Fibroblast of upper back skin (primary cell): ENCODE measurements at regions not wholly inside any gene's neighbourhood (a gene's known extent, or its start where the extent isn't known, plus 50 kb on each side); places are given as distances from the start of the nearest gene placed in this dataset.
"Not testable (repeated sequence)": the region's sequence is repeated elsewhere in the genome, so short reads cannot be mapped to it uniquely, and the experiment has no call there.

ENCODE experiments used
- DNase-seq: peaks from one replicate; pipeline ENCODE4 v3.0.0-alpha.2; 2013

DNA sequence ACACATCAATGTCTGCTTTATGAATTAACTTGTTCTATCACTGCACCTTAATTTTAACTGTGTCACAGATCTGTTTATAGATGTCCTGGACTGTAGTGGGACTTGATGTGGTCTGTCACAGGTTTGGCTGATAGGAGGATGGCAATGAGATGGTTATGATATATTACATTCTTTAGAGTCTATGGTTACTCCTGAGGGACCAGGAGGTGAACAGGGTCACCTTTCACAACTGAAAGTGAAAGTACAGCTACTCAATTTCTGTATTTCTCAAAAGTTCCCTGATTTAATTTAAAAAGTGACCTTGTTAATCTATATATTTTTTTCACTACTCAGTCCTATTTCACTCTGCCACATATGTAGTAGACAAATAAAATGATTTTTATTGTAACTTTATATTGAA is 1284.1 kb upstream of the GYPC start:
- no peak for DNase-seq

DNA sequence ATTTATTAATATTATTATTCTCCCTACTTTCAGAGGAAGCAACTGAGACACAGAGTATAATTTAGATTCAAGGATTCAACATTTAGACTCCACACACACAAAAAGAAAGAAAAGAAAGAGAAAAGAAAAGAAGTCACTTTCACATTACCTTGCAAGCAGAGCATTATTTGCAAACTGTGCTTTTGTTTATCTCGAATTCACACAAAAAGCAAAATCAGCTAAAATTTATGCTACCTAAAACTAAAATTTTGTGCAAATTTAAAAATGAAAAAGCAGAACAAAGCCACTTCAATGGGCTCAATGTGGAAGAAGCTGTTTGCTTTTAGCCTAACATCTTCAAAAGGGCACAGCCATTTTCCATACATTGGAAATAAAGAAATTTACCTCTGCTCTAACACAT is 1282.7 kb upstream of the GYPC start:
- no peak for DNase-seq

DNA sequence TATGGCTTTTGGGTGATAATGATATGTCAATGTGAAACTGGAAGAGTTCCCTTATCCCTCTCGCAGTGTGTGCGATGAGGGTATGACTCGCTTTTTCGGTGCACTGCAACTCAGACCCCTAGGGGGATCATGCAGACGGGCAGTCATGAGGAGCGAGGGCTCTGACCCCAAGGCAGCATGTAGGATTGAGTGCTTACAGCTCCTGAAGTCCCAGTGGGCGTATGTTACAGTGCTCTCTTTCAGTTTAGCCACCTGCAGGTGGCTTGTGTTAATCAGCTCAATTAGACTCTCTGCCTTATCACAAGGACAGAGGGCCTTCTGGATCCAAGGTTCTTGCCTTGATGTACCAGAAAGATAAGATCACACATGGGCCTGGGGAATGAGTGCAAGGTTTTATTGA is 1269.9 kb upstream of the GYPC start:
- no peak for DNase-seq

DNA sequence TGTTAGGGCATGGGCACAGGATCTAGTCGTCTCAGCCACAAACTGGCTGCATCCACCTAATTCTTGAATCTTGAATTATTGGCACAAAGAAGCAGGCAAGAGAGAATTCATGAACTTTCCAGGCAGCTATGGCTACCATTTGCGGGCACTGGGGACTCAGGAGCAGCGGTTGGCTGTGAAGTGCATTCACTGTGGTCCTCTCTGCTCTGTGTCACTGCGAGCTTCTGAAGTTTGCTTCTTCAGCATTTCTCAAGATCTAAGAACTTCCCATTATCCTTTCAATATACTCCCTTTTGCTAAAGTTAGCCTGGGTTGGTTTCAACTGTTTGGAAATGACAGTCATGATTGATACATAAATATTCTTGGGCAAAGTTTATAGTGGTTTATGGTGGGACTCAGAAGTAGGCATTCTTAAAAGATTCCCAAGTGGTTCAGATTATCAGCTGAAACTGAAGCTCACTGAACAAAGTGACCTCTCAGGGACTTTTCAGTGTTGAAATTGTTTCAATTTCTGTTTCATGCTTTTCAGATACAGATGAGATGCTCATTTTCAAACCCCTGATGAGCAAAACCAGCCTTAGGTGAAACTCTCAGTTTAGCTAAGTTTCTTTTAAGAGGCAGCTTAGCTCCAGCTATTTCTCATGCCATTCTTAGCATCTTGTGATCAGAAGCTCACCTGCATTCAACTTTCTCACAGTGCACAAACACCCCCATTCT is 1258.3 kb upstream of the GYPC start:
- no peak for DNase-seq

DNA sequence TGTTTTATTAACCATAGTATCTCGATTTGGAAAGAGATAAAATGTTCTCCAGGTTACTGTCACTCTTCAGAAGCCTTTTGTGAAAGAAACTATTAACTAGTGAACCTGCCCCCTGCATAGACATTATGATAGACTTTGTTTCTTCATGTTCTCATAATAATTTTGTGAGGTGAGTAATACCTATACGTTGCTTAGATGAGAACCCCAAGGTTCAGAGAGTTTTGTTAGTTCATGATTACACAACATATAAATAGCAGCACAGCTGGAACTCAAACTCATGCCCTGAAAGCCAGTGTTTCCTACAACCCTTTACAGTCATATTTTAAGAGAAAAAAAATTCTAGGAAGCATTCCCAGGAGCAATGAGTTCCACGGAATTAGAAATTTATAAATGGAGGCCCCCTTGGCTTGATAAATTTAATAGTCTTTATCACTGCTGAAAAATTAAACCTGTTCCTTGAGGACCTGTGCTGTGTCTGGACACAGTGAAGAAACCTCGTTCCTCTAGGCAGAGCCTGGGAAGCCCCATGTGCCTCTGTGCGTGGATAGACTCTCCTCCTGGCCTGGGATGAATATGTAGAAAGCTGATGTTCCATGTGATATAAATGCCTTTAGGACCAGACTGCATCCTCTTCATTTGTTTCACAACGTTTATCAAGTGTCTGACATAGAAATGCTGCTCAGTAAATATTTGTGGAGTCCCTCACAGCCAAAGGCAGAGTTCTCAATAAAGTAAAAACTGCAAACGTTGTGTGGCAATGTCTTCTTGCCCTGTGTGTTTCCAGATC is 1257.0 kb upstream of the GYPC start:
- no peak for DNase-seq

- DNase-seq = peak; percentile 97
These were observed 1250.1 kb upstream of the GYPC start for GRCh38 chr2:125405816-125406215.

DNA sequence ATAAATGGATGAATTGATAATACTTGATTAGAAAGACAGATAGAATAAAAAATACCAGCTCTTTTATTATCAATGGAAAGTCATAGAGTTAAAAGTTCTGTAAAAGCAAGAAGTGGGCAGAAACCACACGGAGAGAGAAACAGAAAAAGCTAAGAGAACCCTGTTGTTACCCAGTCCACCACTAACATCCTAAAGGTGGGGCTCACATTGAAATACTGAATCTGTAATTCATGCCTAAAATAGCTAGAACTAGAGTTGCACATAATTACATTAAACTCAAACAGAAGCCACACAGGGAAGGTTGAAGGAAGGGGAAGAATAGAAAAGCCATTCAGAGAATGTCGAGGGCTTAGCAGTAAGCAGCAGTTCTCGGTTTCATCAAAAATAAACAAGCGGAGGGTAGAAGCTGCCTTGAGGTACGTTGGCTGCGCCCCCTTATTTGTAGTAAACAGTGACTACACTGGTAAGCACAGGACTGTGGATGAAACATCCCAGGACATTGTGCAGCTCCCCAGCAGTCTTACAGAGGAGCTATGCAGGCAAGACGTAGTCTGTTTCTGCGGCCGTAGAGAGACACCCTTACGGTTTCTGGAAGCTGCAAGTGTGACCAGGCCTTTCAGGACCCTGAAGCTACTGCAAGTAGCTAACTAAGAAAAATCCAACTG is 1247.0 kb upstream of the GYPC start:
- DNase-seq = no peak

DNA sequence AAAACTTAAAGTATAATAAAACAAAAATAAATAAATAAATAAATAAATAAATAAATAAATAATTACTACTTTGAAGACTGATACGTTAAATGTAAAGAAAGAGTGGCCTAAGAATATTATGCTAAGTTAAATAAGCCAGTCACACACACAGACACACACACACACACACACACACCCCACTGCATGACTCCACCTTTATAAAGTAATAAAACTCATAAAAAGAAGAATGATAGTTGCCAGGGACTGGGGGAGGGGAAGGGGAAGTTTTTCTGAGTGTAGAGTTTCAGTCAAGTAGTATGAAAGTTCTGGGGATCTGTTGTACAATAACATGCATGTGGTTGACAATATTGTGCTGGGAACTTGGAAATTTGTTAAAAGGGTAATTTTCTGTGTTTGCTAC is 1237.5 kb upstream of the GYPC start:
- DNase-seq = no peak

DNA sequence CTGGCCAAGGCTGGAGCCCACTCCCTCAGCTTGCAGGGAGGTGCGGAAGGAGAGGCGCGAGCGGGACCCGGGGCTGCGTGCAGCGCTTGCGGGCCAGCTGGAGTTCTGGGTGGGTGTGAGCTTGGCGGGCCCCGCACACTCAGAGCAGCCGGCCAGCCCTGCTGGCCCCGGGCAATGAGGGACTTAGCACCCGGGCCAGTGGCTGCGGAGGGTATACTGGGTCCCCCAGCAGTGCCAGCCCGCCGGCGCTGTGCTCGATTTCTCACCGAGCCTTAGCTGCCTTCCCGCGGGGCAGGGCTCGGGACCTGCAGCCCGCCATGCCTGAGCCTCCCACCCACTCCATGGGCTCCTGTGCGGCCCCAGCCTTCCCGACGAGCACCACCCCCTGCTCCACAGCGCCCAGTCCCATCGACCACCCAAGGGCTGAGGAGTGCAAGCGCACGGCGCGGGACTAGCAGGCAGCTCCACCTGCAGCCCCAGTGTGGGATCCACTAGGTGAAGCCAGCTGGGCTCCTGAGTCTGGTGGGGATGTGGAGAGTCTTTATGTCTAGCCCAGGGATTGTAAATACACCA is 1233.7 kb upstream of the GYPC start:
- not testable (repeated sequence) for DNase-seq

GRCh38 chr2:125424266-125424785 is 1231.6 kb upstream of the GYPC start:
- no peak for DNase-seq

DNA sequence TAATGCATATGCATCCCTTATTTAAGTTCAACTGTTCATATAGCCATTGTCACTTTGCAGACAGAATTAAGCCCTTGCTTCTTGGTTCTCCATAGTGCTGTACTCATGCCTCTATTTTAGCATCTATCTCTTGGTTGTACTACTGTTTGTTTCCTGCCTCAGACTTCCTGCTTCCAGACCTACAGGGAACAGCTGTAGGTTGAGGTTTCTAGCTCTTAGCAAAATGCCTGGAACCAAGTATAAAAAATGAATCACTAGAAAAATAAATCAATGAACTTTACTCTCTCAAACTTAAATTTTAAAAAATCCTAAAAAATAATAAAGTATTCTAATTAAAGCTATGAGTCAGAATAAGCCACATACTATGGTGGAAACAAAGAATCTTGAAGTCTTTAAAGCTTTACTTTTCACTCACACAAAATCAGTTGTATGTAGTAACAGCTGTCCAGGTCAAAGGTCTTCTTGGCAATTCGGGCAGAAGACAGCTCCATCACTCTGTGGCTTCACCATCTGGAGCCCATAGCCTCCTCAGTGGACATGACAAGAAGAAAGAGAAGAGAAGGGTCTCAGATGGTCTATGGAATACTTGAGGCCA is 1228.1 kb upstream of the GYPC start:
- DNase-seq = peak; percentile 36

DNA sequence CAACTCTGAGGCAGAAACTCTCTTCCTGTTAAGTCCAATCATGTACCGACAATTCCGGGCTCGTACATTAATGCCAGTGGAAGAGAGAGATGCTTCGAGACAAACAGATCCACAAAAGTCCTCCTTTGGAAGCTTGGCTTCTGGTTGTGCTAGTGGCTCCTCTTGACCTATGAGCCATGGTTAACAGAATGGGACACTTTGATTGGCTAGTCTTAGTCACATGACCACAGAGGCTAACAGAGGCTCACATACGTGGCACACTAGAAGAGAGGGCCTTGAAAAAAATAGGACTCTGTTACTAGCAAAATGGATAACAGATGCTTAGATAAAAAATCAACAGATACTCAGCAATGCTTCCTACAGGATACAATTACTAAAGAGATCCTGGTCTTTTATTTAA is 1211.9 kb upstream of the GYPC start:
- DNase-seq = no peak

GRCh38 chr2:125445495-125445894 is 1210.5 kb upstream of the GYPC start:
- DNase-seq = no peak

DNA sequence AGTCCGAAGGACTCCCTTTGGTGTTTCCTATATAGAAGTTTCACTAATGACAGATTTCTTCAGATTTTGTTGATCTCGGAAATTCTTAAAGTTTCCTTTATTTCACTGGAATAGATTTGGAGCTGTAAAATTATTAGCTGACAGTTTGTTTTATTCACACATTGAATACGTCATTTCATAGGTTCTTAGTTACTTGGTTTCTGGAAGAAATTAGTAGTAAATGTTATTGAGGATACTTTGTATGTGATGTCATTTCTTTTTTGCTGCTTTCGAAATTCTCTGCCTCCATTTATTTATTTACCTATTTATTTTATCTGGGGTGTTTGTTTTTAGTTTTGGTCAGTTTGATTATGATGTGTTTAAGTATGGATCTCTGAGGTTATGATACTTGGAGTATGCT is 1205.9 kb upstream of the GYPC start:
- no peak for DNase-seq

DNA sequence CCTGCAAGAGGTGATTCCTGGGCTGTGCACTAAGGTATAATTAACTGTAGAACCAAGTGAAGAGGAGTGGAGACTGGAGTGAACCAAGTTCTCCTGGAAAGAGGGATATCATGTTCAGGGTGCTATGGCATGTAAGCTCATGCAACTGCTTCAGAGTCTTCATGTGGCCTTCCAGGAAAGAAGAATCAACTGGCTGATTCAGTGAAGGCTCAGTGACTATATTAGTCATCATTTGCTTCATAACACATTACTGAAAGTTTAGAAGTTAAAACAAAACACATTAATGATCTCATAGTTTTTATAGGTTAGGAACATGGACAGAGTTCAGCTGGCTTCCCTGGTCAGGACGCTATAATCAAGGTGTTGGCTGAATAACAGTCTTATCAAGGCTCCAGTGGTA is 1200.8 kb upstream of the GYPC start:
- DNase-seq = peak; percentile 1

DNA sequence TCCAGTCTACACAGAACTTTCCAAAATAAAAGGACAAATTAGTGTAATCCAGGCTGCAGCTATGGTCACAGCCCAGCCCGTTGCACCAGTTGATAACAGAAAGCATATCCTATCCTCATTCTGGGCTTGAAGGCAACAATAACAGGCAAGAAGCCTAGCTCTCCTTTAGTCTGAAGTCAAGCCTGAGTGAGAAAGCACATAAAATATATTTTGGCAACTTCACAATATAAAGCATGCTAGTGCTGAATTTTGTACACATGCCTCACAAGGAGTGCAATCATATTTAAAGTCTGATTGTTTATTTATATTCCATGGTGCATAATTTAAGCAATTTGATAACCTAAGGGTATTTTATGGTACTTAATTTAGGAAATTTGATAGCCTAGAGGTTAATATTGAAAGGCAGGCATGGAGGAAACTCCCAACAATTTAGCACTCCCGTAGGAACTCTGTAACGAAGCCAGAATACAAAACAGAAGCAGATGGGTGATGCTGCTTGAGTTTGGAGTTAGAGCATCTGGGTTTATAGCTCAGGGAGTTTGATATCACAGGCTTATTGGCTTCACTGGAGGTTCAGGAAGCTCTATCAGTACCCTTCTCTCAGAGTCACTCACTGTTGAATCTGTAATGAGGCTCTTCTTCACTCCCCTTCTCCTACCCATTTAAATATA is 1199.1 kb upstream of the GYPC start:
- no peak for DNase-seq

- DNase-seq = peak; percentile 12
These were observed 1184.0 kb upstream of the GYPC start for GRCh38 chr2:125471963-125472362.

- DNase-seq = no peak
These were observed 1176.8 kb upstream of the GYPC start for GRCh38 chr2:125479143-125479636.

- DNase-seq = no peak
These were observed 1165.7 kb upstream of the GYPC start for GRCh38 chr2:125490308-125490707.

GRCh38 chr2:125491663-125492062 is 1164.3 kb upstream of the GYPC start:
- no peak for DNase-seq

DNA sequence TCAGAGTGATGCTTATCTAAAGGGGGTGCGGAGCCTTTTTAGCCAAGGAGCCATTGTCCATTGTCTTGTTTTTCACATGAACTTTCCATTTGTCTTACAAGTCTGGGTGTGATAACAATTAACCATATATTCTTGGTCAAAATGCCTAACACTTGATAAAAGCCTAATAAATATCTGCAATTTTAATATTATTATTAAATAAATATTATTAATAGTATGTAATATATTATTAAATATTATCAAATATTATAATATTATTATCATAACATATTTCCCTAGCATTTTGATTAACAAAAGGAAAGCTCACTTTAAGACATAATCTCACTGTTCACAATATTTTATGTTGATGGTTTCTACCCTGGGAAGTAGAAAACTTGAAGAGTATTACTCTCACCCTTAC is 1143.6 kb upstream of the GYPC start:
- DNase-seq = no peak

DNA sequence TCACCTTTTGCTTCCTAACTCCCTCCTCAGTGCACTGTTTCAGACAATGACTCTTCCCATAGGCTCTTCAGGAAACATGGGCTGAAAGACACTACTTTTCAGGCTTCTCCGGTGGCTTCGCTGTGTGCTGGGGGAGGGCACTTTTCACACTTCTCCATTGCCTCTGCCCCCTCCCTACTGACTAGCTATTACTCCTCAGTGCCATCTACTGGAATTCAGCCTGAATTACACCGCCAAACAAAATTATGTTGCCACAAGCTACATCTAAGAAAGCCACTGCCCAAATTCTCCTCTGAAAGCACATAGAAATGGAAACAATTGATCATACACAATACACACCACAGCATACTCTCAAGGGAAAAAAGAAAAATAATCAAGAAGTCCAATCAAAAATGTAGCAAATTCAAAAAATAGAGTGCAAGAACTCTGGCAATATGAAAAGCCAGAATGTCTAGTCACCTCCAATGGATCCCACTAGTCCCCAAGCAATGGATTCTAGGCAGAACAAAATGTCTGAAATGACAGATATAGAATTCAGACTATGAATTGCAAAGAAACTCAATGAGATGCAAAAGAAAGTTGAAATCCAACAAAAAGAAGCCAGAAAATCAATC is 1139.4 kb upstream of the GYPC start:
- DNase-seq = no peak
